DOHH2 (cell line): ENCODE measurements at regions not wholly inside any gene's neighbourhood (a gene's known extent, or its start where the extent isn't known, plus 50 kb on each side); places are given as distances from the start of the nearest gene placed in this dataset.

Source experiments
- H3F3A ChIP-seq: fragments of 200-600 bp; sonication (generic), shearing (Covaris generic); 2 replicates; pipeline ENCODE4 v1.6.0; 2016; ENCODE audit warnings: antibody characterized with exemption, mild to moderate bottlenecking; ENCODE audit not compliant: control insufficient read depth, insufficient read depth
- H3K27ac ChIP-seq: fragments of 200-600 bp; sonication (generic); 2 replicates; pipeline ENCODE4 v1.5.1; 2014; ENCODE audit warnings: low read depth, mild to moderate bottlenecking, low read length, moderate library complexity
- H3K27me3 ChIP-seq: fragments of 200-600 bp; sonication (generic); 2 replicates; pipeline ENCODE4 v1.6.1; 2014; ENCODE audit warnings: mild to moderate bottlenecking, low read length, mixed read lengths; ENCODE audit not compliant: control insufficient read depth
- H3K36me3 ChIP-seq: fragments of 200-600 bp; sonication (generic); 2 replicates; pipeline ENCODE4 v1.6.1; 2014; ENCODE audit warnings: mild to moderate bottlenecking, low read length, moderate library complexity, mixed read lengths; ENCODE audit not compliant: control insufficient read depth
- H3K4me1 ChIP-seq: fragments of 200-600 bp; sonication (generic); 2 replicates; pipeline ENCODE4 v1.6.1; 2014; ENCODE audit warnings: mild to moderate bottlenecking, low read length, mixed read lengths; ENCODE audit not compliant: control insufficient read depth
- H3K4me2 ChIP-seq: fragments of 200-600 bp; sonication (generic); 2 replicates; pipeline ENCODE4 v1.6.0; 2014; ENCODE audit warnings: mild to moderate bottlenecking, low read length, moderate library complexity
- H3K4me3 ChIP-seq: fragments of 200-600 bp; sonication (generic); 2 replicates; pipeline ENCODE4 v1.5.1; 2014; ENCODE audit warnings: mild to moderate bottlenecking, low read length, mixed read lengths
- H3K79me2 ChIP-seq: fragments of 200-600 bp; sonication (generic); 2 replicates; pipeline ENCODE4 v1.6.1; 2014; ENCODE audit warnings: mild to moderate bottlenecking, low read length, mixed read lengths; ENCODE audit not compliant: control insufficient read depth
- H3K9me2 ChIP-seq: fragments of 200-600 bp; sonication (generic); replicated peaks from 2 replicates; pipeline ENCODE4 v1.6.1; 2014; ENCODE audit warnings: mild to moderate bottlenecking, low read length, mixed read lengths; ENCODE audit not compliant: control insufficient read depth
- H3K9me3 ChIP-seq: fragments of 200-600 bp; sonication (generic); 2 replicates; pipeline ENCODE4 v1.6.1; 2014; ENCODE audit warnings: antibody characterized with exemption, low read length, mixed read lengths; ENCODE audit not compliant: control insufficient read depth, insufficient read depth
- H4K20me1 ChIP-seq: fragments of 200-600 bp; sonication (generic); 2 replicates; pipeline ENCODE4 v1.6.0; 2014; ENCODE audit warnings: low read depth, mild to moderate bottlenecking, antibody characterized with exemption, low read length, moderate library complexity; ENCODE audit not compliant: control insufficient read depth, insufficient read depth
- CTCF ChIP-seq: fragments of 200-600 bp; sonication (generic); IDR thresholded peaks from one replicate; pipeline ENCODE4 v1.5.1; 2014; ENCODE audit warnings: antibody characterized with exemption, mild to moderate bottlenecking, low read depth, low read length; ENCODE audit not compliant: poor library complexity, severe bottlenecking
- EZH2phosphoT487 ChIP-seq: fragments of 200-600 bp; sonication (generic); IDR thresholded peaks from 2 replicates; pipeline ENCODE4 v1.6.1; 2017; ENCODE audit warnings: borderline replicate concordance, mild to moderate bottlenecking, antibody characterized with exemption, low read length, moderate library complexity, mixed read lengths

GRCh38 chr11:110918351-110918750 lies 206.1 kb upstream of the ARHGAP20 start:
- Histone ChIP-seq H3K4me1 (no peaks in the 10 kb centered on the region), H3K9me3 (no peaks in the 10 kb centered on the region), H3K27ac (no peak overlapping the region), H3K27me3 (no peaks in the 10 kb centered on the region), H3K4me3 (no peak overlapping the region), H3K4me2 (no peak overlapping the region), H3F3A (no peaks in the 10 kb centered on the region), H3K79me2 (no peaks in the 10 kb centered on the region), H4K20me1 (no peaks in the 10 kb centered on the region), H3K9me2 (no peaks in the 10 kb centered on the region), H3K36me3 (no peaks in the 10 kb centered on the region)
- no peak for TF ChIP-seq EZH2phosphoT487
- TF ChIP-seq CTCF, result no peak

GRCh38 chr11:110912437-110912836 lies 200.2 kb upstream of the ARHGAP20 start:
- no peak for TF ChIP-seq CTCF
- H3K79me2 ChIP-seq, result no peaks in the 10 kb centered on the region
- H3K27ac ChIP-seq, result no peak overlapping the region
- peaks cover 7% of the 10 kb centered on the region for H3K4me1 ChIP-seq
- no peaks in the 10 kb centered on the region for H3K36me3 ChIP-seq
- H4K20me1 ChIP-seq, result no peaks in the 10 kb centered on the region
- no peak overlapping the region for H3K4me3 ChIP-seq
- no peaks in the 10 kb centered on the region for H3K9me2 ChIP-seq
- H3K4me2 ChIP-seq, result no peak overlapping the region
- no peaks in the 10 kb centered on the region for H3F3A ChIP-seq
- no peaks in the 10 kb centered on the region for H3K9me3 ChIP-seq
- H3K27me3 ChIP-seq, result no peaks in the 10 kb centered on the region

GRCh38 chr11:110910384-110910783 lies 198.1 kb upstream of the ARHGAP20 start:
- no peaks in the 10 kb centered on the region for H3F3A ChIP-seq
- H3K9me2 ChIP-seq, result no peaks in the 10 kb centered on the region
- H4K20me1 ChIP-seq, result no peaks in the 10 kb centered on the region
- TF ChIP-seq EZH2phosphoT487, result no peak
- H3K4me3 ChIP-seq, result no peak overlapping the region
- no peak overlapping the region for H3K27ac ChIP-seq
- H3K36me3 ChIP-seq, result no peaks in the 10 kb centered on the region
- H3K9me3 ChIP-seq, result no peaks in the 10 kb centered on the region
- H3K79me2 ChIP-seq, result no peaks in the 10 kb centered on the region
- H3K4me2 ChIP-seq, result no peak overlapping the region
- peaks cover 9% of the 10 kb centered on the region for H3K4me1 ChIP-seq
- no peaks in the 10 kb centered on the region for H3K27me3 ChIP-seq

- H3K27me3 ChIP-seq, result no peaks in the 10 kb centered on the region
- H3K79me2 ChIP-seq, result no peaks in the 10 kb centered on the region
- peaks cover 9% of the 10 kb centered on the region for H3K4me1 ChIP-seq
- no peaks in the 10 kb centered on the region for H3K9me3 ChIP-seq
- H3K4me3 ChIP-seq, result no peak overlapping the region
- H4K20me1 ChIP-seq, result no peaks in the 10 kb centered on the region
- H3K36me3 ChIP-seq, result no peaks in the 10 kb centered on the region
- H3K27ac ChIP-seq, result no peak overlapping the region
- H3K4me2 ChIP-seq, result no peak overlapping the region
- H3K9me2 ChIP-seq, result no peaks in the 10 kb centered on the region
- TF ChIP-seq EZH2phosphoT487 (no peak), CTCF (no peak)
- H3F3A ChIP-seq, result no peaks in the 10 kb centered on the region
Observed at GRCh38 chr11:110909336-110909735, 197.1 kb upstream of the ARHGAP20 start.
